ENCODE measurements at regions not wholly inside any gene's neighbourhood (a gene's known extent, or its start where the extent isn't known, plus 50 kb on each side); places are given as distances from the start of the nearest gene placed in this dataset.
"Not testable (repeated sequence)": the region's sequence is repeated elsewhere in the genome, so short reads cannot be mapped to it uniquely, and the experiment has no call there.

- DNase-seq (ENCODE audit: low read depth in 2 of 2) = no peak
Observed at GRCh38 chr12:111249018-111249370, 119.9 kb downstream of the PHETA1 start.

- no peak for DNase-seq (ENCODE audit: low read depth in 2 of 2)
Observed at GRCh38 chr12:111248236-111249017, 120.5 kb downstream of the PHETA1 start.

GRCh38 chr12:111247083-111247783, 121.7 kb downstream of the PHETA1 start:
- DNase-seq (ENCODE audit: low read depth in 2 of 2) = no peak

GRCh38 chr12:111246477-111247011, 122.4 kb downstream of the PHETA1 start:
- DNase-seq (ENCODE audit: low read depth in 2 of 2) = no peak

- no peak for DNase-seq (ENCODE audit: low read depth in 2 of 2)
Observed at GRCh38 chr12:111245701-111246476, 123.0 kb downstream of the PHETA1 start.

- no peak for DNase-seq (ENCODE audit: low read depth in 2 of 2)
Observed at GRCh38 chr12:111244673-111245072, 124.2 kb downstream of the PHETA1 start.

DNA sequence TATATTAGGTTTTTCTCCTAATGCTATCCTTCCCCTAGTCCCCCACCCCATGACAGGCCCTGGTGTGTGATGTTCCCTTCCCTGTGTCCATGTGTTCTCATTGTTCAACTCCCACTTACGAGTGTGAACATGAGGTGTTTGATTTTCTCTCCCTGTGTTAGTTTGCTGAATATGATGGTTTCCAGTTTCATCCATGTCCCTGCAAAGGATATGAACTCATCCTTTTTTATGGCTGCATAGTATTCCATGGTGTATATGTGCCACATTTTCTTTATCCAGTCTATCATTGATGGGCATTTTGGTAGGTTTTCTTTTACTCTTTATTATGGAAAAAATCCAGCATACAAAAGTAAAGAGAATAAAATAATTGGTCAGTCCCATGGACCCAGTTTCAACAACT, 126.1 kb downstream of the PHETA1 start:
- not testable (repeated sequence) for DNase-seq (ENCODE audit: low read depth in 2 of 2)

DNA sequence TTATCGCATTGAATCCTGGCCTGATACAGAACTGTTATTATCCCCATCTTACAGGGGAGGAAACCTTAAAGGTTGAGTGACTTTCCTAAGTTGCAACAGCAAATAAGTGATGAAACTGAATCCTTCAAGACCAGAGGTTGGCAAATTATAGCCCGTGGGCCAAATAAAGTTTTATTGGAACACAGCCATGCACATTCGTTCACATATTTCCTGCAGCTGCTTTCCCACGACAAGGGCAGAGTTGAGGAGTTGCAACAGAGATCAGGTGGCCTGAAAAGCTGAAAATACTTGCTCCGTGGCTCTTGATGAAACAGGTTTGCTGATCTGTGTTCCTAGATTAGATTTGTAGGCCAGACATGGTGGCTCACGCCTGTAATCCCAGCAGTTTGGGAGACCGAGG, 126.7 kb downstream of the PHETA1 start:
- no peak for DNase-seq (ENCODE audit: low read depth in 2 of 2)

DNA sequence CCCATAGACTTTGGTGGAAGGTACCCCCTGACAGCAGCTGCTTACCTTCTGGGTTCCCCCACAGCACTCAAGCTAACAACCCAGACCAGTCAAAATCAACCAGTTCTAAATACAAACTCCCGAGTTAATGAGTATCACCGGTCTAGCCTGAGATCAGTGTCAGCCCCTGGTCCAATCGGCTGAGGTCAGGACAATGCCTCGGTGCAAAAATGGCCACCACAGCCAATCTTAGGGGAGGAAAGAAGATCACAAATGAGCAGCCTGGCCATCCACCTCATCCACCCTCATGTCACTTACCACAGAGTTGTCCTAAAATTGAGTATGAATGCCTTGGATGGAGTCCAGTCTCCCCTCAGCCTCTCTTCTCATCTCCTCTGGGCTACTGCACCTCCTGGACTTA, 128.5 kb downstream of the PHETA1 start:
- no peak for DNase-seq (ENCODE audit: low read depth in 2 of 2)

DNA sequence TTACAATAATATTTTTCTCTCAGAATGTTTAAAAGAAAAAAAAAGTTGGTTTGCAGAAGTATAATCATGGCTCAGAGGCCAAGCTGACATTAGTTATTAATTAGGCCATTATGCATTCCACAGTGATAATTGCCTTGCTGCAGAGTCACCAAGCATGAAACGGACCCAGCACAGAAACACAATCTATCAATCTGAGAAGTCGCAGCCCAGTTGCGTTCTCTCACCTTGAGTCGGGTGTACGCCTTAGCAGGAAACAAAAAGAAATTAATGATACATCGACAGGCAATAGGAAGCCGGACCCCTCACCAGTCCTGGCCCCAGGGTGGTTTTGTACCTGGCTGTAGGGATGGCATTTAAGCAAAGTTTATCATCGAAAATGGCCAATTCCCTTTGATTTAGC, 129.7 kb downstream of the PHETA1 start:
- DNase-seq (ENCODE audit: low read depth in 2 of 2) = no peak

DNA sequence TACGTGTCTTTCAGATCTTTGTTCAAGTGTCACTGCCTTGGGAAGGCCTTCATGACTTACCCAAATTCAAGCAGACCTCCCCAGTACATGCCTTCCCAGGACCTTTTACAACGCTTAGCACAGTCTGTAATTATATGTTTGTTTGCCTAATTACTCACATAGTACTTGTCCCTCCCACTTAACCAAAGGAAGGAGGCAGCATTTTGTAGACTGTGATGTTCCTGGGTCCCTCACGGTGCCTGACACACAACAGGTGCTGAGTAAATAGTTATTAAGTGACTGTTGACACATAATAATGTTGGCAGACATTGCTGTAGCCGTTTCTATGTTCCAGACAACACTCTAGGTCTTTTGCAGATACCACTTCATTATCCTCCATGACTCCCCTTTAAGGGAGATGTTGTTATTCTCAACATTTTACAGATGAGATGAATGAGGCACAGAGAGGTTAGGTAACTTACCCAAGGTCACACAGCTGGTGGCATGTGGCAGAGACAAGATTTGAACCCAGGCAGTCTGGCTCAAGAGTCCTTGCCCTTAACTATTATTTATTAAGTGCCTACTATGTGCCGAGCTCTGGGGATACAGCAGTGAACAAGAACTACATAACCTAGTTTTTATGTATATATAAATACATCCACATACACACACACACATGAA, 130.7 kb downstream of the PHETA1 start:
- no peak for DNase-seq (ENCODE audit: low read depth in 2 of 2)

DNA sequence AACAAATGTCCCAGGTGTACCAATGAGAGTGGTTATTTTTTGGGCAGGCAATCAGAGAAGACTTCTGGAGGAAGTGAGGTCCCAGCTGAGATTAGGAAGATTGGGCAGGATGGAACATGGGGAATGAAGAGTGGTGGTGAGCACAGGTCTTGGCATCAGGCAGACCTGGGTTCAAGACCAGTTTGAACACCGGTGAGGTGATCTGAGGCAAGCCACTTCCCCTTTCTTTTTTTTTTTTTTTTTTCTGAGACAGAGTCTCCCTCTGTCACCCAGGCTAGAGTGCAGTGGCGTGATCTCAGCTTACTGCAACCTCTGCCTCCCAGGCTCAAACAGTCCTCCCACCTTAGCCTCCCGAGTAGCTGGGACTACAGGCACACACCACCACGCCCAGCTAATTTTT, 134.4 kb downstream of the PHETA1 start:
- not testable (repeated sequence) for DNase-seq (ENCODE audit: low read depth in 2 of 2)

DNA sequence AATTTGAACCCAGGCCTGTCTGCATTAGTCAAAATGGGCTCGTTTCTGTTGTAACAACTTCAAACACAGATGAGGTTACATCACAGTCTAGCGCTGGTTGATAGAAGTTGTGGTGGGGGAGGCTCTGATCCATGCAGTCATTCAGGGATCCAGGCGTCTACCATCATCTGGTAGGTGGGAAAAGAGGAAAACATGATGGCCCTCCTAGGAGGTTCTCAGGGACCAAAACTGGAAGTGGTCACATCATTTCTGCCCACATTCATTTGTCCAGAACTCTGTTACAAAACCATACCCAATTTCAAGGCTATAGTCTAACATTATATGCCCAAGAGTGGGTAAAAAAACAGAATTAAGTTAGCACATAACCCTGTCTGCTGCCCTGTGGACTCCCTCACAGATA, 135.1 kb downstream of the PHETA1 start:
- no peak for DNase-seq (ENCODE audit: low read depth in 2 of 2)

DNA sequence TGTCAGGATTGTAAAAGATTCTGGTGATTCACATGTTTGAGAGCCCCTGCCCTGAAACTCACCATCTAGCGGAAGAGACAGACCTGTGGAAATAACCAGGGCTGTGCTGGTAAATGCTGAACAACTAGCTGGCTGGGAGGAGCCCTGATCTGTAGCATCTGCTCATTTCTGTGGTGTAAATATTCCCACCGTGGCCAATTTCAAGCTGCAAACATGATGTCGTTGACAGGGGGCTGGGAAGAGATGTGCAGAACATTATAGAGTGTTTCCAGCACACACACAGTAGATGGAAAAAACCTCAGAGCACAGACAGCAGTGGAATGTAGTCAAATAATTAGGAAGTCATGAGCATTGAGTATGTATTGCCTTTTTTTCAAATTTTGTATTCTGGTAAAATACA, 138.2 kb downstream of the PHETA1 start:
- DNase-seq (ENCODE audit: low read depth in 2 of 2) = no peak

DNA sequence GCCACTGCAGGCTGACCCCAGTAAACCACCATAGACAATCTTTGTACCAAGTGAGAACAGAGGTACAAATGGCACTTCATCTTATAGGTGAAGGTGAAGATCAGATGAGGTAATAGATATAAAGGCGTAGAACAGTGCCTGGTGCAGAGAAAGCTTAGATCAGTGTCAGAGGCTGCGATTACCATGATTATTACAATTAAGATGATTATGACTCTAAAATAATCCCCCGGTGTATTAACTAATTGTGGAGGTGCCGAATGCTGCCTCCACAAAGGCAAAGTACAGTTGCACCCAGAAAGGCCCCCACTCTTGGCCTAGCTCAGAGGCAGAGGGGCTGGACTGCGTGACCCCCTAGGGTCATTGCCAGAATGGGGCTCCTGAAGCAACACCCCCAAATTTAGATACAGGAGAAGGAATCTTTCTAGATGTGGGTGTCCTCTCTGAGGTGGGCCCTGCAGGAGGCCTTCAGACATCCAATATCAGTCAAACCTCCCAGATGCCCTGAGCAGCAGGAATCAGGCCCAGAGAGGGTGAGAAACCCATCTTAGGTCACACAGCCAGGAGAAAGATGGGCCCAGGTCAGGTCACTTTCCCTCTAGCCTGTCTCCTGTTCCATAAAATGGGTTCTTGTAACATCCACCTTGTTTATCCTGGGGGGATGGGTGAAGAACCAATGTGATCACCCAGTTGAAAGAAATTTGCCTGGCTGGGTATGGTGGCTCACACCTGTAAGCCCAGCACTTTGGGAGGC, 139.8 kb downstream of the PHETA1 start:
- DNase-seq (ENCODE audit: low read depth in 2 of 2) = no peak

- no peak for DNase-seq (ENCODE audit: low read depth in 2 of 2)
Observed at GRCh38 chr12:111227476-111228420, 141.1 kb downstream of the PHETA1 start.

DNA sequence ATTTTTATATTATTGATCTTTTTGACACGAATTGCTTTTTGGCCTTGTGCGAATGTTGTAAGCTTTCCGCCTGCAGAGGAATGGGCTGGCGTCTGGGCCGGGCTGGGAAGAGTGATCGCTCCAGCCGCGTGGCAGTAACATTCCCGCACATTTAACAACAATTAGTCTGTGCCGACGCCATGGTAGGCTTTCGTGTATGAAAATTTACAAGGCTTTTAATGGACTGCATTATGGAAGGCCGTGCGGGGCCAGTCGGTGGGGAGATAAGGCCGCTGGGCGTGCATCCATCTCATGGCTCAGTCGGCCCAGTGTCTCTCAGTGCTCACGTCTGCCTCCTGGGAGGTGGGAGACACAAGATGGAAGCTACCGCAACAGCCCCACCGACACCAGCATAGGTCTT, 142.2 kb downstream of the PHETA1 start:
- DNase-seq (ENCODE audit: low read depth in 2 of 2) = no peak

GRCh38 chr12:111225307-111225706, 143.6 kb downstream of the PHETA1 start:
- DNase-seq (ENCODE audit: low read depth in 2 of 2) = no peak

DNA sequence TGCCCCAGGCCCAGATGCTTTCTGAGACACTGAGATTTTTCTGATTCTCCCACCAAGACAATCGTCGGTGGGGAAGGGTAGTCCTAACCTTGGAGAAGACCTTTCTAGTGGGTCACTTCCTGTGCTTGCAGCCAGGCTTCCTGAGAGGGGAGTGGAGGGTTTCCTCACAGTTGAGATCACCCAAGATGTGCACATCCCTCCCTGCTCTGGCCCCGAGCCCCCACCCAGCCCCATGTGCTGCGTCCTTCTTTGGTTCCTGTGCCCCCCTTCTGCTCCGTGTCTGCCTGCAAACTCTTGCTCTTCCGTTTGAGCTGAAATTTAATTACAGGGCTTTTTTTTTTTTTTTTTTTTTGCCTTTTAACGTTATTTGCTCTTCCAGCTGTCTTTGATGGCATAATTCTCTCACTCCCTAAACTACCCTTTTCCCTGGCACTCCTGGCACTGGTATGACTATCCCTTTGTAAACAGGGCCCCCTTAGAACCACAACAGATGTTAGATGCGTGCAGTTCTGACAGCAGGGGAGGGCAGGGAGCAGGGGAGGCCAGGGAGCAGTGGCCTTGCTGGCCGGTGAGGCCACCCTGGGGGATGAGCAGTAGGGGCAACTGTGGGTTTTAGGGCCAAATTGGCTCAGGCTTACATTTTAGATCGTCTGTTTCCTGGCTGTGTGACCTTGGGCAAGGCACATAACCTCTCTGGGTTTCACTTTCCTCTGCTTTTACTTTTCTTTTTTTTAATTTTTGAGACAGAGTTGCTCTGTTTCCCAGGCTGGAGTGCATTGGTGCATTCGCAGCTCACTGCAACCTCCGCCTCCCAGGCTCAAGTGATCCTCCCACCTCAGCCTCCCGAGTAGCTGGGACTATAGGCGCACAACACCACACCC, 144.5 kb downstream of the PHETA1 start:
- no peak for DNase-seq (ENCODE audit: low read depth in 2 of 2)

Data from fibroblast of skin of left biceps (primary cell).